Gastroesophageal sphincter (tissue), 4 donors: ENCODE measurements at regions not wholly inside any gene's neighbourhood (a gene's known extent, or its start where the extent isn't known, plus 50 kb on each side); places are given as distances from the start of the nearest gene placed in this dataset.

ENCODE experiments used
- ATAC-seq: fragments of 150-250 bp; one replicate; pipeline ENCODE4 v1.9.1; 2016; ENCODE audit warnings: mild to moderate bottlenecking, moderate library complexity
- H3K27ac ChIP-seq, 4 donors: fragments of 200-600 bp; sonication (generic) in 3 of 4; 1 replicate in 3 of 4; 2 replicates in 1 of 4; pipeline ENCODE4 v1.5.1; 2016 to 2019
- H3K27me3 ChIP-seq: fragments of 200-600 bp; sonication (generic); one replicate; pipeline ENCODE4 v1.5.1; 2019
- H3K36me3 ChIP-seq, 2 donors: fragments of 200-600 bp; sonication (generic); one replicate each; pipeline ENCODE4 v1.5.1; 2019; ENCODE audit warnings: control low read depth in 1 of 2
- H3K4me1 ChIP-seq, 3 donors: fragments of 200-600 bp; sonication (generic); 1 replicate in 2 of 3; 2 replicates in 1 of 3; pipeline ENCODE4 v1.5.1; 2016 to 2019; ENCODE audit warnings: control low read depth in 2 of 3
- H3K4me3 ChIP-seq, 2 donors: fragments of 200-600 bp; sonication (generic); one replicate each; pipeline ENCODE4 v1.5.1; 2019; ENCODE audit warnings: mild to moderate bottlenecking in 1 of 2, moderate library complexity in 1 of 2
- H3K9me3 ChIP-seq, 3 donors: fragments of 200-600 bp; sonication (generic); one replicate each; pipeline ENCODE4 v1.5.1; 2017 to 2019; ENCODE audit warnings: control low read depth in 2 of 3
- EP300 ChIP-seq: sonication (generic); formaldehyde crosslinking; IDR thresholded peaks from one replicate; pipeline ENCODE4 v1.6.1; 2017; ENCODE audit warnings: antibody characterized with exemption, mild to moderate bottlenecking
- POLR2A ChIP-seq, 2 donors: fragments of 450-650 bp; IDR thresholded peaks; one replicate each; pipeline ENCODE4 v1.6.1; 2017; ENCODE audit warnings: antibody characterized with exemption in 2 of 2, mild to moderate bottlenecking in 2 of 2, moderate library complexity in 1 of 2
- POLR2AphosphoS5 ChIP-seq: sonication (generic); formaldehyde crosslinking; IDR thresholded peaks from one replicate; pipeline ENCODE4 v1.6.1; 2017; ENCODE audit warnings: antibody characterized with exemption
- WGBS, 2 donors: methylation state at CpG; one replicate each; pipeline ENCODE4 v1.1.5; 2018; ENCODE audit warnings: low coverage in 1 of 2; 5-methylcytosine and 5-hydroxymethylcytosine counted together
- TF ChIP-seq, protein P1 (sequence below), 4 experiments: fragments of 200-600 bp in 2 of 4; fragments of 450-650 bp in 2 of 4; sonication (generic) in 1 of 4; IDR thresholded peaks; one replicate each; pipeline ENCODE4 v1.5.1; 2017 to 2019; ENCODE audit warnings: antibody characterized with exemption in 4 of 4, mild to moderate bottlenecking in 2 of 4, moderate library complexity in 2 of 4

DNA sequence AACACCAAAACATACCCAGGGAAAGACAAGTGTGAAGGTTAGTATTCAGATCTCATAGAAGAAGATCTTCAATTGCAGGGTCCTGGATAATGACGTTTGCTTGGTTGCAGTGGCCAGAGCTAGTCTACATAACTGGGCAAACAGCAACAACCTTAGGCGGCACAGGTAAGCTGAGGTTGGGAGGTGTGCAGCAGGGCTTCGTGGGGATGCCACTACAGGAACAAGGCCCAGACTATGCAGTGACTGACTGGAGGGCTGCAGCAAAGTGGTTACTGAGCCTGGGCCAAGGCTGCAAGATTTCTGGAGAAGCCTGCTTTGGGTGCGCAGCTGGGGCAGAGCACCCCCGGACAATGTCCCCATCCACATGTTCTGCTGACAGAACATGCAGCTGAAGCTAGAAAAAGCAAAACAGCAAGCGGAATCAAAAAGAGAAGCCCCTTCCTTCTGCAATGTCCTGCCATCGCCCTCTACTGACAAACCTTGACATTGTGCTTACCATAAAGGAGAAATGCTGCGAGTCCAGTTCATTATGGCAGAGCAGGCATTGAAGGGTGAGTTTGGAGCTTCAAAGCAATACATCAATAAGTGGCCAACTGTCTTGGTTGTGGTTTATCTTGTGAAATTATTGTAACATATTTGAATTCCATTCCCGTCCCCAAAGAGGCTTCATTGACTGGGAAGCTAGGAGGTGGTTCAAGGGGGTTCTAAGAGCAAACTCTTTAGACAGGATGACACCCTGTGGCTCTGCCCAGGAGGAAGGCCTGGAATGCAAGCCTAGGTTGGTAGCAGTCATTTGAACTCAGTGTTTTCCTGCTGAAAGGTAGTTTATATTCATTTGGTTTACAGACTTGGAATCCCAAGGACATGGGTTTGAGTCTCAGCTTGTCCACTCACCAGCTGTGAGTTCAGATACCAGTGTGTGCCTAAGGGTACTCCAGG lies 217.0 kb downstream of the PDCD6IP start:
- no peak for ATAC-seq
- H3K4me1 ChIP-seq = peaks cover 0 to 15% (median 0%) of the 10 kb centered on the region in 3 donors
- H3K27ac ChIP-seq = no peak overlapping the region
- no peaks in the 10 kb centered on the region for H3K9me3 ChIP-seq
- no peak overlapping the region for H3K4me3 ChIP-seq
- TF ChIP-seq EP300 (no peak), POLR2A (IDR thresholded peaks at IDR 0.05) (no peak), POLR2AphosphoS5 (no peak)
- TF ChIP-seq, protein P1, sequence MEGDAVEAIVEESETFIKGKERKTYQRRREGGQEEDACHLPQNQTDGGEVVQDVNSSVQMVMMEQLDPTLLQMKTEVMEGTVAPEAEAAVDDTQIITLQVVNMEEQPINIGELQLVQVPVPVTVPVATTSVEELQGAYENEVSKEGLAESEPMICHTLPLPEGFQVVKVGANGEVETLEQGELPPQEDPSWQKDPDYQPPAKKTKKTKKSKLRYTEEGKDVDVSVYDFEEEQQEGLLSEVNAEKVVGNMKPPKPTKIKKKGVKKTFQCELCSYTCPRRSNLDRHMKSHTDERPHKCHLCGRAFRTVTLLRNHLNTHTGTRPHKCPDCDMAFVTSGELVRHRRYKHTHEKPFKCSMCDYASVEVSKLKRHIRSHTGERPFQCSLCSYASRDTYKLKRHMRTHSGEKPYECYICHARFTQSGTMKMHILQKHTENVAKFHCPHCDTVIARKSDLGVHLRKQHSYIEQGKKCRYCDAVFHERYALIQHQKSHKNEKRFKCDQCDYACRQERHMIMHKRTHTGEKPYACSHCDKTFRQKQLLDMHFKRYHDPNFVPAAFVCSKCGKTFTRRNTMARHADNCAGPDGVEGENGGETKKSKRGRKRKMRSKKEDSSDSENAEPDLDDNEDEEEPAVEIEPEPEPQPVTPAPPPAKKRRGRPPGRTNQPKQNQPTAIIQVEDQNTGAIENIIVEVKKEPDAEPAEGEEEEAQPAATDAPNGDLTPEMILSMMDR (IDR thresholded peaks at IDR 0.05) = no peak
- no peaks in the 10 kb centered on the region for H3K27me3 ChIP-seq
- 84 to 95% methylated on average over 5 to 6 of the region's 9 CpGs for WGBS, 2 donors
- no peaks in the 10 kb centered on the region for H3K36me3 ChIP-seq

DNA sequence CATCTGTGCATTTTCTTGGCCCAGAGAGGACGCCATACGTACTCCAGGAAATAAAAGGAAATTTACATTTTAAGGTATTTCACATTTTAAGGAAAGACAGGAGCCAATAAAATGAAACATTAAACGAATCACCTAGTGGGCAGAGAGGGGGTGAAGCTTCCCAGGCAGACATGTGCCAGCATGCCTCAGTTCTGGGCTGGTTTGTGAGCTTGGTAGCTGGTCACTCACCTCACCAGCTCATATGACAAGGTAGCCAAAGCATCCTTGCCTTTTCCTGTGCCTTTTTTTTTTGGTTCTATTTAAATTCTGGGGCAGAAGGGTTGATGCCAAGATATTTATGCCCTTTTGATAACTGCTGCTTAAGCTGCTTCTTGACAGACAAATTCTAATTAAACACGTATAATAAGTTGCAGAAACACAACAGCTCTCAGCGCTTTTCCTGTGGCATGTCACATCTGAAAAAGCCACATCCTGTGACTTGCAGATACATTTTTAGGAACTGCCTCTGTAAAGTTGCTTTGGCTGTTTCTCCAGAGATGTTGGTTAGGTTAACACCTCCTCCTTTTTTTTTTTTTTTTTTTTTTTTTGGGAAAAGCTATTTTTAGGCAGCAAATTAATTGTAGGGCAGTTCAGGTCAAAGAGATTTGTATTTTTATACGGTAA lies 218.6 kb downstream of the PDCD6IP start:
- no peak overlapping the region for H3K27ac ChIP-seq
- H3K4me3 ChIP-seq = no peak overlapping the region
- H3K9me3 ChIP-seq = no peaks in the 10 kb centered on the region
- no peaks in the 10 kb centered on the region for H3K27me3 ChIP-seq
- H3K36me3 ChIP-seq = no peaks in the 10 kb centered on the region
- TF ChIP-seq POLR2AphosphoS5 (no peak), POLR2A (IDR thresholded peaks at IDR 0.05) (no peak), EP300 (no peak)
- TF ChIP-seq, protein P1 (IDR thresholded peaks at IDR 0.05) = no peak
- WGBS, 2 donors = 76 to 80% methylated on average over 4 to 5 of the region's 6 CpGs
- no peak for ATAC-seq
- H3K4me1 ChIP-seq = peaks cover 0 to 5% (median 0%) of the 10 kb centered on the region in 3 donors

DNA sequence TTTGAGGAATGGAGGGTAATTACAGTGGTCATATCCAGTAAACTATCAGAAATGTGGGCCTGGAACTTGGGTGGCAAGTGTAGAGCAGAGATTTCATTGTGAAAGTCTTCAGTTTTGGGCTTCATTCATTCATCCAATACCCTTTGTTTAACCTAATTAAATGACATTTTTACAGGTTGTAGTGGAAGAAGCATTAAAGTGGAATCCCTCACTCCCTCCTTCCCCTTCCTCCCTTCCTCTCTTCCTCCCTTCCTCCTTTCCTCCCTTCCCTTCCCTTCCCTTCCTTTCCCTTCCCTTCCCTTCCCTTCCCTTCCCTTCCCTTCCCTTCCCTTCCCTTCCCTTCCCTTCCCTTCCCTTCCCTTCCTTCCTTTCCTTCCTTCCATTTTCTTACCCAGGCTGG lies 219.3 kb downstream of the PDCD6IP start:
- no peak for ATAC-seq
- Histone ChIP-seq H3K9me3 (no peaks in the 10 kb centered on the region), H3K27me3 (no peaks in the 10 kb centered on the region), H3K4me3 (no peak overlapping the region), H3K27ac (no peak overlapping the region), H3K4me1 (no peaks in the 10 kb centered on the region), H3K36me3 (no peaks in the 10 kb centered on the region)
- TF ChIP-seq, protein P1 (IDR thresholded peaks at IDR 0.05) = no peak
- TF ChIP-seq POLR2AphosphoS5 (no peak), POLR2A (IDR thresholded peaks at IDR 0.05) (no peak), EP300 (no peak)

DNA sequence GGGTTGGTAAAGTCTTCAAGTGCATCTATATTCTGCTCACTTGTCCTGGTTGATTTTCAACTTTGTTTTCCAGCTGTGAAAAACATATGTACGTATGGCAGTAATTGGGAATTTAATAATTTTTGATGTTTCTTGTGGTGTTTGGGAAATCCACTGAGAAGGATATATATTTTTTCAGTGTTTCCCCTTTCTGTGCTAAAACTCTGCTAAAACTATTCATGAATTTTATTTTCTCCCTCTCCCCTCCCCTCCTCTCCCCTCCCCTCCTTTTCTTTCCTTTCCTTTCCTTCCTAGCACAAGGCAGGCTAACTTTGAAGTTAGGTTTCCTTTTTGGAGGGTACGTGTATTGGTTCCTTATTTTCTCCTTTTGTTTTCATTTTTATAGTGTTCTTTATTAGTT lies 220.7 kb downstream of the PDCD6IP start:
- TF ChIP-seq POLR2AphosphoS5 (no peak), POLR2A (IDR thresholded peaks at IDR 0.05) (no peak), EP300 (no peak)
- TF ChIP-seq, protein P1 (IDR thresholded peaks at IDR 0.05) = no peak
- H3K27me3 ChIP-seq = no peaks in the 10 kb centered on the region
- 45 to 89% methylated on average over 1 to 2 of the region's 2 CpGs for WGBS, 2 donors
- no peak overlapping the region for H3K4me3 ChIP-seq
- ATAC-seq = no peak
- no peaks in the 10 kb centered on the region for H3K36me3 ChIP-seq
- H3K4me1 ChIP-seq = no peaks in the 10 kb centered on the region
- no peak overlapping the region for H3K27ac ChIP-seq
- H3K9me3 ChIP-seq = no peaks in the 10 kb centered on the region

DNA sequence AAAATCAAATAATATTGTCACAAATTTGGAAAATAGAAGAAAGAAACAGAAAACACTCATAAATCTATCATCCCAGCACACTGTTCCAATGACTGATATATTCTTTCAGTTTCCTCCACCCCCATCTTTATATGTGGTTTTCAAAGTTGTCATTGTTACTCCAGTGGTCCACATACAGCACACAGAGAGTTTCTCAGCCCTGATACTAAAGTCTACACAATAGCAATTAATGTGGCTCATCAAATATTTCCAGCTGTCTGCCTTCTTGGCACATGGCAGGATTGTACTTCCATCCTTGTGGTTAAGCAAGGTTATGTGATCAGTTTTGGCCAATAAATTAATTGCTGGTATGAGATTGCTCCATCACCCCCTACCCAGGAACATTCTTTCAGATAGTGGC lies 221.7 kb downstream of the PDCD6IP start:
- H3K36me3 ChIP-seq = no peaks in the 10 kb centered on the region
- H3K4me3 ChIP-seq = no peak overlapping the region
- no peaks in the 10 kb centered on the region for H3K4me1 ChIP-seq
- H3K27ac ChIP-seq = no peak overlapping the region
- no peaks in the 10 kb centered on the region for H3K9me3 ChIP-seq
- H3K27me3 ChIP-seq = no peaks in the 10 kb centered on the region
- no peak for TF ChIP-seq EP300
- TF ChIP-seq, protein P1 (IDR thresholded peaks at IDR 0.05) = no peak
- no peak for TF ChIP-seq POLR2A (IDR thresholded peaks at IDR 0.05)
- no peak for TF ChIP-seq POLR2AphosphoS5
- no peak for ATAC-seq
